ENCODE measurements at regions not wholly inside any gene's neighbourhood (a gene's known extent, or its start where the extent isn't known, plus 50 kb on each side); places are given as distances from the start of the nearest gene placed in this dataset.

GRCh38 chr6:22078802-22079545 lies 217.9 kb downstream of the PRL start:
- no peak for DNase-seq

DNA sequence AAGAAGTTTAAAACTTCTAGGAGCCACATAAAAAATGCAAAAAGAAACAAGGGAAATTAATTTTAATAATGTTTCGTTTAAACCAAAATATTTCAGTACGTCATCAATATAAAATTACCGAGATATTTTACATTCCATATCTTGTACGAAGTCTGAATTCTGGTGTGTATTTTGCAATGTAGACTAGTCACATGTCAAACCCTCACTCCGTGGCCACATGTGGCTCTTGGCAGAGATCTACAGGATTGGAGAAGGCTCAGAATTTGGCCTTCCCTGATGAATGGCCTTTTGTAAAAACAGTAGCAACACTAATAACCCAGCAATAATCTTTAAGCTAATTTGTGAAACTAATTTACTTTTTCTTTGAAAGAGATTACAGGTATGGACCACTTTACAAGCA lies 217.1 kb downstream of the PRL start:
- DNase-seq: no peak

GRCh38 chr6:22081709-22082108 lies 215.1 kb downstream of the PRL start:
- no peak for DNase-seq

DNA sequence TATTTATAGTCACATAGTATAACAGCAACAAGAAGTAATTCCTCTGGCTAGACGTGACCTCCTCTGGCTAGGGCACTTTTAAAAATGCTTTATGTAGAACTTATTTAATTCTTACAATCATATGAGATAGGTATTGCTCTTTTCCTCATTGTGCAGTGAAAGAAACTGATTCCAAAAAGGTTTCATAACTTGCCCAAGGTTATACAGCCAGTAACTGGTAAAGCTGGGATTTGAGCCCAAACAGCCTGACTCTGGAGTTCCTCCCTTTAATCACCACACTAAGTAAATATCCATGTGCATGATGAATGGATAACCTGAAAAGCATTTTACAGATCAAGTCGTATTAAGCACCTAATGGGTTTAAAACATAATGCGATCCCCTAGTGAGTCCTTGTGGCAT lies 214.6 kb downstream of the PRL start:
- no peak for DNase-seq

- DNase-seq: no peak
Observed at GRCh38 chr6:22083119-22083518, 213.7 kb downstream of the PRL start.

DNA sequence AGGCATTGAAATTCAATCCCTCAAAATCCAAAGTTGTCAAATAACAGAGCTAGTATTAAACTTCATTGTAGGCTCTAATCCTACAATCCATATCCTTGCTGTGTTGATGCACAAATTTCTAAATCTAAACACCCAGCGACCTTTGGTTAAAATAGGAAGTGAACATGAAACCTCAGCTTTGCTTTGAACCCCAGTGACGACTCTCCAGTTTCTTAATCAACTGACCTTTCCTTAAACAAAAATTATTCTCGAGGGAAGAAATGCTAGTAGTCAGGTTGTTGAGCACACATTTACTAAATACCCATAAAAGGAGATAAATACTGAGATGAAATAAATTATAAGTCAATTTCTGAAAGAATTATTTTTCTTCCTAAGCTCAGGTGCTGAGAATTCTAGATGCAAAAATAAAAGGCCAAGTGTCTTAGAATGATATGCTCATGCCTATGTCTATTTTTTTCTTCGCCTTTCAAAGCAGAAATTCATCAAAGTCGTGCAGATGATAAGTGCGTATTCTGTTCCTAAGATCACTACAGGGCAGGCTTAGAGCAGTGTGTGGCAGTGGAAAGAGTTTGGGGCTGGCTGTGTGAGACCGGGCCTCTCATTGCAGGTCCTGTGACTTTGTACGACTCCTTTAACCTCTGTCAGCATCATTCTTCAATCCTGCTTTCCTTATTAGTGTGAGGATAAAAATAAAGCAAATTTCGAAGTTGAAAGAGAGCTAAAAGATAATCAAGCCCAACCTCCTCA lies 208.7 kb downstream of the PRL start:
- DNase-seq: no peak

GRCh38 chr6:22091424-22091948 lies 205.3 kb downstream of the PRL start:
- no peak for DNase-seq

DNA sequence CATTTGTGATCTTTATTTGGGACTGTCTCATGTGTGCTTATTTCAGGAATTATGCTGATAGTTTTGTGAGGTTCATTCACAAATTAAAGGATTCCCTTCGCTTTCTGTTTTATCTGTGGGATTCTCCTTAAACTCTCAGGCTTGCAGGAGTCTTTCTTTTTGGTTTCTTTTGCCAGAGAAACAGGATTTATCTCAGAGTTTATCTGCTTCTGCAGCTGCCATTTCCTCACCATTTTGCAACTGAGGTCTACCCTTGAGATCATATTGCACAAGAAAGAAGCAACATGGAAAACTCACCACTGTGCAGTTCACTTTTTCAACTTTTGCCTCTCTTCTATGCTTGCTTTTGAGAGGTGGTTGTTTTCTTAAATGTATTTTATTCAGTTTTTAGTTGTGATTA lies 201.0 kb downstream of the PRL start:
- no peak for DNase-seq

GRCh38 chr6:22098601-22099031 lies 198.2 kb downstream of the PRL start:
- DNase-seq: peak; percentile 69

DNA sequence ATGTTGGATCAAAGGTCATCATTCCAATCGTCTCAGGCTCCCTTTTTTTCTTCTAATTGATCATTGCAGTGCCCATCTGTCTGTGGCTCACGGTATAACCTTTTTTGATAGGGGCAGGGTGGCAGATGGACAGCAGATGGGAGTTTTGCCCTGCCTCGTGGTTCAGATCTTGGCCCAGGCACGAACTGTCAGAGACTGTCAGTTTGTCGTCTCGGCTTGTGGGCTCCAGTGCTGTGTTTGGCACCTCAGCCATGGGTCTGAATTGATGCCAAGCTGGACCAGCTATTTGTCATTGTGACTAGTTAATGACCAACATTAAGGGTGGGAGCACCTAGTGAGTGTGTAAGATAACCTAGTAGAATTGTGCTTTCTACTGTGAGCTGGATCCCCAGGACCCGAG lies 197.6 kb downstream of the PRL start:
- DNase-seq: peak; percentile 95

DNA sequence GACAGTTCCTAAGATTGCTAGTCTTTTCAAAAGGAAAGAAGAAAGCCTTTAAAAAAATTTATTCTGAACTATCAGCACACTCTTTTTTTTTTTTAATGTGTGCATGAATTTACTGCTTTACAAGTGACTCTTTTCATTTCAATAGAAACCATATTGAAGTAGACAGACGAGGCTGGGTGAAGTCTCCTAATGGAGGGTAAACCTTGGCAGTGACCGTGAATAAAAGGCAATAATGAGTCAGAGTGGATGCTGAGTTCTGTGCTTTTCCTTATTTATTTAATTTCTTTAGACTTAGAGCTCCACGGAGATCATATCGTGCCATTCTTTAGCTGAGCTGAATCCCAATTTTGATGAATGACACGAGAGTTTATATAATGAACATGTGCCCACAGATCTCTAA lies 196.9 kb downstream of the PRL start:
- DNase-seq: no peak

DNA sequence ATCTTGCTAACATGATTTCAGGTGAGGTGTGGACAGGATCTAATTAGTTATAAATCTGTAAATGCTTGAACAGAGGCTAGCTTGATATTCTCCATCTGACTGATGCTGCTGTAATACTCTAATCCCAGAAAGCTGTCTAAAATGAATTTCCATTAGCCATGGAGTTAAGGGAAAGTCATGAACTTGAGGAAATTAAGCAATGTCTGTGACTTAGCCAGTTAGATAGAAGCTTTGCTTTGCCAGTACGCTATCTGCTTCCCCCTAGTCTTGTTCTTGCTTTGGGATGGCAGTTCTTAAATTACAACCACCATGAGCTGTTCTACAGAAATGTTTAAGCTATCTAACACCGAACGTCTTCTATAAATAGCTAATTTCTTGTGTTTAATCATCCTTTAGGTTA lies 195.7 kb downstream of the PRL start:
- DNase-seq: no peak

DNA sequence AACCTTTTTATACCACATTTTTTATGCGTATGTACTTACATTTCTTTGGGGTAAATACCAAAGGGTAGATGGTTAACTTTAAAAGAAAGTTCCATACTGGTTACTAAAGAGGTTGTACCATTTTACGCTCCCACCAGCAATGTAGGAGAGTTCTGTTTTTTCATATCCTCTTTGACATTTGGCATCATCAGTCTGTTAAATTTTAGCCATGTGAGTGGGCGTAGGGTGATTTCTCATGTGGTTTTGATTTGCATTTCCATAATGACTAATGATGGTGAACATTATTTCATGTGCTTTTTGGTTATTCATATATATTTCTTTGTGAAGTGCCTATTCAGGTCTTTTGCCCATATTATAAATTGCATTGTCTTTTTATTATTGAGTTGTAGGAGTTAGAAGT lies 194.2 kb downstream of the PRL start:
- no peak for DNase-seq

DNA sequence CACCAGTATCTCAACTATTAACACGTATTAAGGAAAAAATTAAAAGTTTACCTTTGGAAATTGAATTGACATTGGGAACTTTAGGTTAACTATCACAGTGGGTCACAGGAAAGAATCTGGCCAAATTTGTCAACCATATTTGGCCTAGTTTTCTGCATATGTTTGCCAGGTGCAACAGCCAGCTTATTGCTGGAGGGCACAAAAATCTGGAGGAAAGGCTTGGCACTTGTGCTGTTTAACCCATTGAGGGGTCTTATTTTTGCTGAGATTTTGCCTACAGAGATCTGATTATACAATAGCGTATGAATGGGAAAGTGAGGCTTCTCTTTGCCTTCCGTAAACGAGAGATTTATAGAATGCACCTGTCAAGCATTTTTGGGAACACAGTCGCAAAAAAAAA lies 190.4 kb downstream of the PRL start:
- DNase-seq: no peak

GRCh38 chr6:22106961-22107360 lies 189.9 kb downstream of the PRL start:
- no peak for DNase-seq

- DNase-seq: no peak
Observed at GRCh38 chr6:22108199-22108598, 188.6 kb downstream of the PRL start.

DNA sequence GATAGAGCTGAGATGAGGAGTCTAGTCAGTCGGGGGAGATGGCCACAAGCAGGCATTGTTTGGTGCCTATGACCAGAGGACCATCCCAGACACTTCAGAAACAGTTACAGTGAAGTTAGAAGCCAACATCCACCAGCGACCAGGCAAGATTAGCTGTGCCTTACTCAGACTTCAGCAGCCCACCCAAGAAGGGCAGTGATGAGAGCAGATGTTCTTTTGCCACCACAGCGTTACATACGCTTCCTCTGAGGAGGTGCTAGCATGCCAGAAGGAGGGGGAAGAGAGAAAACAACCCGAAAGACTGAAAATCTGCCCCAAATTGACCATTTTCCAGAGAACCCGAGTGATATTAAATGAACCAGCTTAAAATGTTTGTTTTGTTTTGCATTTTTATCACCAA lies 186.8 kb downstream of the PRL start:
- no peak for DNase-seq

DNA sequence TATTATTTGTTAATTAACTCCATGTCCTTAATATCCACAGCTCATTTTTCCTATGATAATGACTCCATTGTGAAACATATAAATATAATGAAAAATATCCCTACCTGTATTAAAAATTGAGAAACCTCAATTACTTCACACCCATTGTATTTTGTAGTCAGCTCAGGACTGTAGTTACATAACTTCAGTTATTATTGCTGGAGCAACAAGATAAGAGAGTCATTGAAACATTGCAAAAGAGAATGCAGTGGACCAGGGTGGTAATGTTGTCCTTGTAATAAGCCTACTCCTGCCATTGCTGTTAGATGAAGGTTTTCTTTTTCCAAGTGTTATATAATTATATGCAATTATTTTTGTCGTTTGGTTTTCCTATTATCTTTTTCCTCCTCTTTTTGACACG lies 184.4 kb downstream of the PRL start:
- no peak for DNase-seq

DNA sequence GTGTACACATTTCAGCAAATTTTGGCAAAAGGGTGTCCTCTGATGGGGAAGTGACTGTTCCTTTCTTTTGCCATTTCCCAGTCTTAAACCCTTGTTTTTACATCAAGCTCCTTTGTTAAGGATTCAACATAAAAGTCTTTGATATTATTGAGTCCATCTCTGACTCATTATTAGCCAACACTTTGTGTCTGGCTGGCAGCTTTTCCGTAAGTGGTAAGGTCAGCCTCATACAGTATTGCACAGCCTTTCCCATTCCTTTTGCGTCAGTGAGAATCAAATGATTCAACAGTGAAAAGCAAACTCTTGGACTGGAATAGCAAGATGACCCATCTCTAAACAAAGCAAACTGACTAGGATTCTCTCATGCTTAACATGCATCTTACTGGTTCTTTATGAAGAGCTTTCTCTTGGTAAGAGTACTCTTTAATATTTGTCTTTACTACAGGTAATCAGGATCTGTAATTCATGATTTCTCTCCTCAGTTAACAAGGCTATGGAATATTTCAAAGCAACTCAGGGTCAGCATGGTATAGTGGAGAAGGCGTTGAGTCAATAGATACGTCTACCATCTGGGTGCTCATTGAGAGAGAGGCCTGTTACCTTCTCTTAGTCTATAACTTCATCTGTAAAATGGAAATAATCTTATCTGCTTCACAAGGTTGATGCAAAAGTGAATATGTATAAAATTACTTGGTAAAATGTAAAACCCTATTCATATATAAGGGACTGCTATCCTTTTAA lies 183.6 kb downstream of the PRL start:
- no peak for DNase-seq

DNA sequence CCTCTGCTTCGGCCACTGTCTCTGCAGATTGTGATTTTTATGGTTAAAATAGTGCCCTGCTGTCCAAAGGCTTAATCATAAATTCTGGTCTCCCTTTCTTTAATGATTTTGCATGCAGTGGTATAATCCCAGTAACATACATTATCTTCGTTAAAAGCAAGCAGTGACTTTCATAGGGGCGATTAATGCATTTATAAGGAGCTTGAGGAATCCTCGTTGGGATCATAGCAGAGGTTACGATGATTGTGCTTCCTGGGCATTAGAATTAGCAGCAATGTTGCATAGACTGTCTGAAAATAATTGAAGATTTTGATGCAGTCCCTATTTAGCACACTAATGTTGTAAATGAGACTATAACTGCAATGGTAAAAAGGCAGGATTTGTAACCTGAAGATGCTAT lies 181.3 kb downstream of the PRL start:
- DNase-seq: no peak

GRCh38 chr6:22117631-22118030 lies 179.2 kb downstream of the PRL start:
- DNase-seq: no peak

- DNase-seq: no peak
Observed at GRCh38 chr6:22119500-22119899, 177.3 kb downstream of the PRL start.

DNA sequence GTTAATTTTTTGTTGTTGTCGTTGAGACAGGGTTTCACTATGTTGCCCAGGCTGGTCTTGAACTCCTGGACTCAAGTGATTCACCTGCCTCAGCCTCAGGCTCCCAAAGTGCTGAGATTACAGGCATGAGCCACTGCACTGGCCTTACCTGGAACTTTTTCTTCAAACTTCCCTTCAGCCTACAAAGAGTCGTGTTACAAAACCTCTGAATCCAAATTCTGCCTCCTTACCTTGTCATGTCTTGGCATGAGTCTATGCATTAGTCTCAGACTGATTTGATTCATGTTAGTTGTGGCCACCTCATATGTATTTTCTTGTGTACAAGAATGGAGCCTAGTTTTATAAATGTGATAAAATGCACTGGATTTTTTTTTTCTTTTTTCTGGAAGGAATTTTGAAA lies 172.1 kb downstream of the PRL start:
- no peak for DNase-seq

DNA sequence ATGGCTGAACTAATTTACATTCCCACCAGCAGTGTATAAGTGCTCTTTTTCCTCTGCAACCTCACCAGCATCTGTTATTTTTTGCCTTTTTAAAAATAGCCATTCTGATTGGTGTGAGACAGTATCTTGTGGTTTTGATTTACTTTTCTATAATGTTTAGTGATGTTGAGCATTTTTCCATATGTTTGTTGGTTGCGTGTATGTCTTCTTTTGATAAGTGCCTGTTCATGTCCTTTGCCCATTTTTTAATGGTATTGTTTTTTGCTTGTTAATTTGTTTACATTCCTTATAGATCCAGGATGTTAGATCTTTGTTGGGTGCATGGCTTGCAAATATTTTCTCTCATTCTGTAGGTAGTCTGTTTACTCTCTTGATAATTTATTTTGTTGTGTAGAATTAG lies 169.9 kb downstream of the PRL start:
- DNase-seq: no peak

All from DMS 273 treated with DMSO at 0.1 percent for 48 hours (cell line).